A673 (cell line): ENCODE measurements at regions not wholly inside any gene's neighbourhood (a gene's known extent, or its start where the extent isn't known, plus 50 kb on each side); places are given as distances from the start of the nearest gene placed in this dataset.

Experiments used
- BruUV-seq: library from RNA; stranded (reverse); fragments of 400-500 nt; replicated peaks from 2 replicates; lab custom pipeline; 2021; lab: Mats Ljungman, UMichigan
- CTCF ChIA-PET: fragments of 300-600 bp; sonication (Branson Sonifier 250); formaldehyde crosslinking; loops from one replicate; lab custom pipeline; 2022; ENCODE audit warnings: antibody characterized with exemption; lab: Charles Lee
- POLR2A ChIA-PET: fragments of 300-600 bp; sonication (Branson Sonifier 250); formaldehyde crosslinking; loops from one replicate; lab custom pipeline; 2022; ENCODE audit warnings: antibody characterized with exemption; ENCODE audit not compliant: low non-redundant PET; lab: Charles Lee
- DNase-seq: peaks from one replicate; pipeline ENCODE4 v3.0.0-alpha.2; 2015; ENCODE audit warnings: low spot score
- H3K27ac ChIP-seq: fragments of 200-600 bp; sonication (generic); 2 replicates; pipeline ENCODE4 v1.5.1; 2016; ENCODE audit warnings: mixed run types, low read depth, mild to moderate bottlenecking, mixed read lengths, antibody characterized with exemption, low read length; ENCODE audit not compliant: poor library complexity, severe bottlenecking
- H3K27me3 ChIP-seq: fragments of 200-600 bp; sonication (generic); replicated peaks from 2 replicates; pipeline ENCODE4 v1.6.1; 2017; ENCODE audit warnings: mixed run types, low read depth, mild to moderate bottlenecking, mixed read lengths, antibody characterized with exemption, low read length; ENCODE audit not compliant: insufficient read depth, poor library complexity
- H3K36me3 ChIP-seq: fragments of 200-600 bp; sonication (generic); 2 replicates; pipeline ENCODE4 v1.6.1; 2016; ENCODE audit warnings: mixed run types, mild to moderate bottlenecking, mixed read lengths, antibody characterized with exemption, low read length; ENCODE audit not compliant: insufficient read depth, poor library complexity, severe bottlenecking
- H3K4me1 ChIP-seq: fragments of 200-600 bp; sonication (generic); 2 replicates; pipeline ENCODE4 v1.6.1; 2017; ENCODE audit warnings: mixed run types, mild to moderate bottlenecking, mixed read lengths, antibody characterized with exemption, low read length; ENCODE audit not compliant: insufficient read depth, poor library complexity, severe bottlenecking
- H3K4me3 ChIP-seq: fragments of 200-600 bp; sonication (generic); 2 replicates; pipeline ENCODE4 v1.5.1; 2016; ENCODE audit warnings: low read depth, mixed run types, mild to moderate bottlenecking, mixed read lengths, low read length; ENCODE audit not compliant: poor library complexity, severe bottlenecking
- H3K9me3 ChIP-seq: fragments of 200-600 bp; sonication (generic); 2 replicates; pipeline ENCODE4 v1.6.1; 2016; ENCODE audit warnings: mixed run types, low read depth, mild to moderate bottlenecking, mixed read lengths, antibody characterized with exemption, low read length; ENCODE audit not compliant: poor library complexity, severe bottlenecking
- EZH2 ChIP-seq: fragments of 200-600 bp; sonication (generic); IDR thresholded peaks from 2 replicates; pipeline ENCODE4 v1.6.1; 2017; ENCODE audit warnings: borderline replicate concordance, low read depth, mild to moderate bottlenecking, mixed read lengths, antibody characterized with exemption, low read length; ENCODE audit not compliant: poor library complexity, severe bottlenecking
- intact Hi-C: fragments of 100-400 bp; cut with micrococcal nuclease; formaldehyde crosslinking; loops from one replicate; pipeline ENCODE4 v1.10.0; 2022; ENCODE audit not compliant: unreplicated experiment
- TF ChIP-seq, protein P1 (sequence below): fragments of 300-800, 200-600 bp; sonication (generic); conservative IDR thresholded peaks from 2 replicates; pipeline ENCODE4 v1.5.1; 2017; ENCODE audit warnings: low read depth, mild to moderate bottlenecking, antibody characterized with exemption, low read length, moderate library complexity, mixed read lengths

DNA sequence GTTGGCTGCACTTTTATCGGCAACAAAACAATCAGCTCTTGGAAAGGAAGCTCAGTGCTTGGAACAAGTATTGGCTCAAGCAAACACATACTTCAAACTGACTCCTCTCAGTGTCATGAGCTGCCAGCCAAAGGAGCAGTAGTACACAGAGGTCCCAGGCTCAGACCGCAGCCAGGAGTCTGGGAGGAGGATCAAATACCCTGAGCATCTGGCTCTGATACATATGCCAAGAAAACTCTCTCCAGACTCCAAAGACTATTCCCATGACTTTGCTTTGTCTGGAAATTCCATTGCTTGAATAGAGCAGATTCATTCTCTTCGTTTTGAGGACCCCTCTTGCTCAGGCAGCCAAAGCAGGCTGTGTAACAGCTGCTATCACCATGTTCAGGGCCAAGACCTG, 501.6 kb upstream of the PSMD7 start:
- Histone ChIP-seq H3K4me1 (no peaks in the 10 kb centered on the region), H3K27me3 (peaks cover 71% of the 10 kb centered on the region), H3K36me3 (no peaks in the 10 kb centered on the region), H3K27ac (no peak overlapping the region), H3K9me3 (no peaks in the 10 kb centered on the region), H3K4me3 (no peak overlapping the region)
- ChIA-PET POLR2A (no interaction called here), CTCF (no interaction called here)
- intact Hi-C loops: no loop called here
- no TSS peak for BruUV-seq
- DNase-seq: no peak
- TF ChIP-seq, protein P1, sequence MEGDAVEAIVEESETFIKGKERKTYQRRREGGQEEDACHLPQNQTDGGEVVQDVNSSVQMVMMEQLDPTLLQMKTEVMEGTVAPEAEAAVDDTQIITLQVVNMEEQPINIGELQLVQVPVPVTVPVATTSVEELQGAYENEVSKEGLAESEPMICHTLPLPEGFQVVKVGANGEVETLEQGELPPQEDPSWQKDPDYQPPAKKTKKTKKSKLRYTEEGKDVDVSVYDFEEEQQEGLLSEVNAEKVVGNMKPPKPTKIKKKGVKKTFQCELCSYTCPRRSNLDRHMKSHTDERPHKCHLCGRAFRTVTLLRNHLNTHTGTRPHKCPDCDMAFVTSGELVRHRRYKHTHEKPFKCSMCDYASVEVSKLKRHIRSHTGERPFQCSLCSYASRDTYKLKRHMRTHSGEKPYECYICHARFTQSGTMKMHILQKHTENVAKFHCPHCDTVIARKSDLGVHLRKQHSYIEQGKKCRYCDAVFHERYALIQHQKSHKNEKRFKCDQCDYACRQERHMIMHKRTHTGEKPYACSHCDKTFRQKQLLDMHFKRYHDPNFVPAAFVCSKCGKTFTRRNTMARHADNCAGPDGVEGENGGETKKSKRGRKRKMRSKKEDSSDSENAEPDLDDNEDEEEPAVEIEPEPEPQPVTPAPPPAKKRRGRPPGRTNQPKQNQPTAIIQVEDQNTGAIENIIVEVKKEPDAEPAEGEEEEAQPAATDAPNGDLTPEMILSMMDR: no peak
- no peak for TF ChIP-seq EZH2

DNA sequence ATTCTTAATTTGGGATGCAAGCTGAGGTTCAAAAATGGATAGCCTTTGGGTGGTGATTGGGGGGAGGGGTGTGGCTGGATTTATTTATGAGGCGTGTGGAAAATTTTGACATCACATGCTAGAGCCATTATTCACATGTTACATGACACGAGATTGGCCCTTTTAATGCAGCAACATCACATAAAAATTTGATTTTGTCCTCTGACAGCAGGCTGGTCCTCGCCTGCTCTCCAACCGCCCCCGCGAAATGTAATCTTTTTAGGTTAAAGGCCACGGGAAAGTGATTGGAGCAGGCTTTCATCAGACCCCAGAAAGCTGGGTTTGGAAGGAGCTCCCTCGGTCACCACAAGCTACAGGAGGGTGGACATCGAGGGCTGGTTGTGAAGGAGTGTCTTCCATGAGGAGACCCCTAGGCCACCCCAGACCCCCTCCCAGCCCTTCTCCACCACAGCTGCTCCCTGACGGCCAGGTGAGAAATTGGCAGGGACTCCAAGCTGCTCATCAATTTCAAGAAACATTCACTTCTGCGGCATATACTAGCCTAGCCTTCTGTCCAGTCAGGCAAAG, 502.7 kb upstream of the PSMD7 start:
- H3K4me1 ChIP-seq: no peaks in the 10 kb centered on the region
- H3K27ac ChIP-seq: no peak overlapping the region
- peaks cover 72% of the 10 kb centered on the region for H3K27me3 ChIP-seq
- H3K9me3 ChIP-seq: no peaks in the 10 kb centered on the region
- DNase-seq: no peak
- no TSS peak for BruUV-seq
- POLR2A ChIA-PET: no interaction called here
- no peaks in the 10 kb centered on the region for H3K36me3 ChIP-seq
- CTCF ChIA-PET: no interaction called here
- no peak overlapping the region for H3K4me3 ChIP-seq
- TF ChIP-seq EZH2: no peak
- TF ChIP-seq, protein P1: no peak
- intact Hi-C loops: no loop called here

DNA sequence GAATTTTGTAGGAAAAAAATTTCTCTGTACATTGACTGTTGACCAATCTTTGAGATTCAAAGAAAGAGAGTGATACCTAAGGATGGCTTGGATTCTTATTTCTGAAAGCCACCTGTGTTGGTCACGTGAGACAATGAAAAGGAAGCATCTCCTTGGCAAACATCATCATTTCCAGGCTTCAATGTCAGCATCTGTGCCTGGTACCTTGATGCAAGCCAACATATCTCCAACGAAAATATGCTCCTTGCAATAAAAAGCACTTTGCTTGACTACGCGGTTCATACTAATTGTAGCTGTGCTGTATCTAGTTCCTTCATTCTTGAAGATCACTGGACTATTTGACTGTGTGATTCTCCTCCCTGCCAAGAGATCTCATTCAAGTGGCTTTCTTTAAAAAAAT, 503.4 kb upstream of the PSMD7 start:
- Histone ChIP-seq H3K9me3 (no peaks in the 10 kb centered on the region), H3K27me3 (peaks cover 70% of the 10 kb centered on the region), H3K4me1 (no peaks in the 10 kb centered on the region), H3K27ac (no peak overlapping the region), H3K4me3 (no peak overlapping the region), H3K36me3 (no peaks in the 10 kb centered on the region)
- intact Hi-C loops: no loop called here
- POLR2A ChIA-PET: no interaction called here
- TF ChIP-seq, protein P1: no peak
- TF ChIP-seq EZH2: no peak
- CTCF ChIA-PET: no interaction called here
- BruUV-seq: no TSS peak
- no peak for DNase-seq
